DMS53 (cell line): ENCODE measurements at regions not wholly inside any gene's neighbourhood (a gene's known extent, or its start where the extent isn't known, plus 50 kb on each side); places are given as distances from the start of the nearest gene placed in this dataset.
"Not testable (repeated sequence)": the region's sequence is repeated elsewhere in the genome, so short reads cannot be mapped to it uniquely, and the experiment has no call there.

Source experiments
- DNase-seq: peaks from one replicate; lab custom pipeline; 2025; lab: John Stamatoyannopoulos, UW

DNA sequence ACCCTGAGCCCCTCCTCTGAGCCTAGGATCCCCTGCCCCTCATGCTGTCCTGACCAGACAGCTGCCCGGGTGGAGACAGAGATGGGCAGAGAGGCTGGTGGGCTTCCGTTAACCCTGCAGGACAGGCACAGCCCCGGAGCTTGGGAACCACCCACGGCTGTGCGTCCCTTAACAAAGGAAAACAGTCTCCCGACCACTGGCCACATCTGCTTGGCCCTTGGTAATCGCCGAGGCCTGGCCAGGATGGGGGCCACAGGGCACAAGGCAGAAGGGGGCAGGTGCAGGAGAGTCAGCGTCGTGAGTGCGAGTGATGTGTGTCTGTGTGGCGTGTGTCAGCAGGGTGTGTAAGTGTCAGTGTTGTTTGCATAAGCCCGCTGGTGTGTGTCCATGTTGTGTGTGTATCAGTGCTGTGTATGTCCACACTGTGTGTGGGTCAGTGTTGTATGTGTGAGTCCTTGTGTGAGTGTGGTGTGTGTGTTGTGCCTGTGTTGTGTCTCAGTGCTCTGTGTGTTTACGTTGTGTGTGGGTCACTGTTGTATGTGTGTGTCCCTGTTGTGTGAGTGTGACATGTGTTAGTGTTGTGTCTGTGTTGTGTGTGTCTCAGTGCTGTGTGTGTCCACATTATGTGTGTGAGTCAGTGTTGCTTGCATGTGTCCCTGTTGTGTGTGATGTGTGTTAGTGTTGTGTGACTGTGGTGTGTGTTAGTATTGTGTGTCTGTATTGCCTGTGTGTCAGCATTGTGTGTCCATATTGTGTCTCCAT is 369.5 kb downstream of the BRD1 start:
- DNase-seq: no peak

GRCh38 chr22:49457146-49457545 is 370.5 kb downstream of the BRD1 start:
- DNase-seq: no peak

DNA sequence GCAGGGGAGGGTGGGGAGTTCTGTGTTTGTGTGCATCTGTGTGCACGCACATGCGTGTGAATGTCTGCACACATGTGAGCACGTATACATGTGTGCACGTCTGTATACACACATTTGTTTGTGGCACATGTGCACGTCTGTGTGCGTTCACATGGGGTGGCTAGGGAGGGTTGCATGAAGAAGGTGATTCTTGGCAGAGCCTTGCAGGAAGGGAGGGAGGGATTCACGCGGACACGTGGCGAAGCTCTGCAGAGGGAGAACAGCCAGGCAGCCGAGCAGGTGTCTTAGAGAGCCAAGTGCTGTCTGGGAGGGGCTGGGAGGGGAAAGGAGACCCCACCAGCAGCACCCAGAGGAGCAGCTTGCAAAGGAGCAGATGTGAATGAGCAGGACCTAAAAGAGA is 372.1 kb downstream of the BRD1 start:
- no peak for DNase-seq

DNA sequence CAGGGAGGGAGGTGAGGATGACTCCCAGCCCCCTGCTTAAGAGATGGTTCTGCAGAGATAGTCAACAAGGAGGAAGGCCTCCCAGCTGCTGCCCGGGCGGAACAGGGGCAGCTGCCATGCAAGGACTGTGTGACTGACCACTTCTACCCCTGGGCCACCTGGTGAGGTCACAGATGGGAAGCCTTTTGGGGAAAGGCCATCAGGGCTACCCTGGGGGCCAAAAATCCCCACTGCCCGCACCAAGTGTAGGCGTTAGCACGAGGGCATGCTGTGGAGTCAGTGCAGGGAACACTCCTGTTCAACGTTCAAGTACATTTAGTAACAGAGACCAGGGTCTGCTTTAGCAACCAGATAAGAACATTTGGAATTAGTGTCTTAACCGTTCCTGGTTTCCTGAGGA is 372.9 kb downstream of the BRD1 start:
- no peak for DNase-seq

DNA sequence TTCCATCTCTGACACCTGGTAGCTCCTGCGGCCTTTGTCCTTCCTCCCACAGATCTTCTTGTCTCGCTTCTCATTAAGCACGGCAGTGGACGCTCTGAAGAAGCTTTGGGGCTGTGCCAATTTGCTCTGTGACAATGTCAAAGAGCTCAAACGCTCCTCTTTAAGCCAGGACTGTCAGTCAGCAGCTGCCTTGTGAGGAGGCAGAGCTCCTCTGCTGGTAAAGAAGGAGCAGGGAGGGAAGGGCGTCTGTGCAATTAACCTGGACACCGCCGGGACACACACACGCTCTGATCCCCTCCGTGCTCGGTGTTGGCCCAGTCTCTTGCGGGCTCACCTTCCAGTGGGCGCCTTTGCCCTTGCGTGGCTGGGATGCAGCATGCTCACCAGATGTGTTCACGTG is 373.9 kb downstream of the BRD1 start:
- no peak for DNase-seq

DNA sequence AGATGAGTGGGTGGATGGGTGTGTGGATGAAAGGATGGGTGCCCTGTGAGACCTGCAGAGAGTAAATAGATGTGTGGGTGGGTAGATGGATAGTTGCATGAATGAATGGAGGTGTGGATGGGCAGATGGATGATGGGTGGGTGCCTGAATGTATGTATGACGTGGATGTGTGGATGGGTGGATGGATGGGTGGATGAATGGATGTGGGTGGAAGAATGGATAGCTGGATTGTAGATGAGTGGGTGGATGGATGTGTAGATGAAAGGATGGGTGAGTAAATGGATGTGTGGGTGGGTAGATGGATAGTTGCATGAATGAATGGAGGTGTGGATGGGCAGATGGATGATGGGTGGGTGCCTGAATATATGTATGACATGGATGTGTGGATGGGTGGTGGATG is 374.7 kb downstream of the BRD1 start:
- not testable (repeated sequence) for DNase-seq

GRCh38 chr22:49452362-49452946 is 375.2 kb downstream of the BRD1 start:
- DNase-seq: no peak

DNA sequence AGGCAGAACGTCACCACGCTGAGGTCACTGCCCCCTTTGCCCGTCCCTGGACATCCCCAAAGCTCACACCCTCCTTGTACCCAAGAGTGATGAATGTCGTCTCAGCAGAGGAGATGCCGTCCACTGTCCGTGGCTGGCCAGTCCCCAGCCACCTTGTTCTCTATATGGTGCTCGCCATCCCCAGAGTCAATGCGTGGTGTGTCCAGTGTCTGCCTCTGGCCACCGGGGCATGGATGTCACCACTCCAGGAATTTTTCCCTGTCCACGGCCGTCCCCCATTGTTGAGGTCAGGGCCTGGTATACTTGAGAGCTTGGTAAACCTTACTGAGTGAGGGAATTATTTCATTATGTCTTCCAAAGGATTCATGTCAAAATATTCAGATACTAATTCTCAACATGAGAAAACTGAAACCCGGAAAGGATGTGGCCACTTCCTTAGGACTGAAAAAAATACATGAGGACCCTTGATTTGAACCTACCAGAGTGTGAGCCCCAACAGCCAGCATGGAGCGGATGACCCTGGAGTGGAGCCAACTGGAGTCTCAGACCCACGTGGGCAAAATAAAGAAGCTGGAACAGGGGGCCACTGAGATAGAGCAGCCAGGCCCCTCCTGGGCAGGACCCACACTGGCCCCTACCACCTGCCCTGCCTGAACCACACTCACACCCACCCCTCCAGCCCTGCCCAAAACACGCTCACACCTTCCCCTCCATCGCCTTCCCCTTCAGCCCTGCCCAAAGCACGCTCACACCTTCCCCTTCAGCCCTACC is 376.4 kb downstream of the BRD1 start:
- DNase-seq: no peak

- no peak for DNase-seq
These were observed 377.2 kb downstream of the BRD1 start for GRCh38 chr22:49450498-49450897.

GRCh38 chr22:49449811-49450446 is 377.7 kb downstream of the BRD1 start:
- DNase-seq: no peak

GRCh38 chr22:49449377-49449776 is 378.3 kb downstream of the BRD1 start:
- DNase-seq: no peak

GRCh38 chr22:49448526-49448925 is 379.1 kb downstream of the BRD1 start:
- no peak for DNase-seq

DNA sequence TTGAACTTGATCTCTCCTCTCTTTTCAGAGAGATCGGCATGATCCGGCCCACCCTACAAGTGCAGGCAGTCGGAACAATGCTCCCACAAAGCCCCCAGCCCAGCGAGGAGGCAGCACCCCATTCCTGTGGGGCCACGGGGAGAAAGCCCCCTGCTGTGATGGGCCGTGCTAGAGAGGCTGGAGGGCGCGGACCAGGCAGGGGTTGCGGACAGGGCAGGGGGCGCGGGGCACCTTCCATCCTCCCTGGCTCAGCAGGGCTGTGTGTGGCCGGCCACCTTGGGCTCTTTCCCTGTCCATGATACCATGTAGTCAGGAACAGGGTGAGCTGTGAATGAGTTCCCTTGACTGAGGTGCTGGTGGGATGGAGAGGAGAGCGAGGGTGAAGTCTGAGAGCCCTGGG is 379.8 kb downstream of the BRD1 start:
- DNase-seq: no peak

DNA sequence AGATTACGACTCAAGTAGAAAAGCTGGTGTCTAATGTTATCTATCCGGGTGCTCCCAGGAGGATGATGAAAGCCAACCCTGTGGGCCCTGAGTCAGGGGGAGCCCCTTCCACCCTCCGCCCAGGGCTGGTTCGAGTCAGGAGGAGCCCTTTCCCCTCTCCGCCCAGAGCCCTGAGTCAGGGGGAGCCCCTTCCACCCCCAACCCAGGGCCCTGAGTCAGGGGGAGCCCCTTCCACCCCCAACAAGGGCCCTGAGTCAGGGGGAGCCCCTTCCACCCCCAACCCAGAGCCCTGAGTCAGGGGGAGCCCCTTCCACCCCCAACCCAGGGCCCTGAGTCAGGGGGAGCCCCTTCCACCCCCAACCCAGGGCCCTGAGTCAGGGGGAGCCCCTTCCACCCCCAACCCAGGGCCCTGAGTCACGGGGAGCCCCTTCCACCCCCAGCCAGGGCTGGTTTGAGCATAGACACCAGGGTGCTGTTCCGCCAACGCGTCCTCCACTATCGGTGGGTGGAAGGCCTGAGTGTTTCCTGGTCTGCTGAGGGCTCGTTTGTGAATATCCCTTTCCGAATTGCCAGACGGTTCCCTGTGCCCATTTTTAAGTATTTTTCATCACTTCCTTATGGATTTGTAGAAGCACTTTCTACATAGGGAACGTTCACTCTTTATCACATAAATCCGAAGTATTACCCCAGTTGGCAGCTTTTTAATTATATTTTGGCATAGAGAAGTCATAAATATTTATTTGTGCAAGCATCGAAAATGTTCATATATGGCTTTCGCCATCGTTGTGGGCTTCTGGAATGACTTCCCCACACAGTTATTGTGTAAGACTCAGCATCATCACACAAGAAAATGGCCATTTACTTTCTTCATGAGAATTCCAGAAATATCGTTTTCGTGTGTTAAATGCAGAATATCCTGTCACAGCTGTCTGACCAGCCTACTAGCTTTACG is 380.6 kb downstream of the BRD1 start:
- DNase-seq: no peak

DNA sequence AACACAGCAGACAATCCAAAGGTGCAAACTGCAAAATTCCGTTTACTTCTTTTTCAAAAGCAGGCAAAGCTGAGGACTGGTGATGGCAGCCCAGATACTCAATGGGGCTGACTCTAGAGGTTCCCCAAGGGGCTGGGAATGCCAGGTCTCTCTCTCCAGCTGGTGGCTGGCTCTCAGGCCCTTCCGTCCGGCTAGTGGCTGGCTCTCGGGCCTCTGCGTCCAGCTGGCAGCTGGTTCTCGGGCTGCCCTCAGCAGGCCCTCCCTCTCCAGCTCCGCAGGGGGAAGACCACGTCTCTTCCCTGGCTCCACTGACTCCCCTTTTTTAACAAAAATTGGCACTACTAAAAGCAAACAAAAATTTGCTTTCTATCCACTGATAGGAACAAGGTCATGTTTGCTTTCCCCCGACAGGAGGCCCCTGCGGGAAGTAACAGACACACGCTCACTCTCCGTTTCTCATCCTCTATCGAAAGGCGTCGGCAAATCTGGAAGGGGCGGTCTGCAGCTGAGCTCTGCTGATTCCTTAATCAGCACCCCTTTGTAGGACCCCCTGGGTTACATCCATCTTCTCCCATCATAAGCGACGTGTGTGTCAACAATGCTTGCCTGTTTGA is 381.4 kb downstream of the BRD1 start:
- DNase-seq: no peak

GRCh38 chr22:49444781-49445180 is 382.9 kb downstream of the BRD1 start:
- no peak for DNase-seq

GRCh38 chr22:49440931-49441330 is 386.7 kb downstream of the BRD1 start:
- no peak for DNase-seq

DNA sequence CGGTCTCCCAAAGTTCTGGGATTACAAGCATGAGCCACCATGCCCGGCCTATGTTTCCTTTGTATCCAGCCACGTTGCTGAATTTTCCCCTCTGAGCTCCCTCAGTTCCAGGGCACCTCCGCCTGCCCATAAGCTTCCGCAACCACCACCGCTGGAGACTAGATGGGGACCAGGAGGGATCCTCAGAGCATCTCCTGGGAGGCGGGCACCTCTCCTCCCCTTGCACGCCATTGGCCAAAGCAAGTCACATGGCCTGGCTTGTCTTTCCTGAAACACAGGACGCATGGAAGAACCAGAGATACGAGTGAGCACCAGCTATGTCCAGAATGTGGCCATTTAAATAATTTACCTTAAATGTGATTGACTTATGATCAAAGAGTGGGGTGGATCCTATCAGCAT is 388.3 kb downstream of the BRD1 start:
- no peak for DNase-seq

DNA sequence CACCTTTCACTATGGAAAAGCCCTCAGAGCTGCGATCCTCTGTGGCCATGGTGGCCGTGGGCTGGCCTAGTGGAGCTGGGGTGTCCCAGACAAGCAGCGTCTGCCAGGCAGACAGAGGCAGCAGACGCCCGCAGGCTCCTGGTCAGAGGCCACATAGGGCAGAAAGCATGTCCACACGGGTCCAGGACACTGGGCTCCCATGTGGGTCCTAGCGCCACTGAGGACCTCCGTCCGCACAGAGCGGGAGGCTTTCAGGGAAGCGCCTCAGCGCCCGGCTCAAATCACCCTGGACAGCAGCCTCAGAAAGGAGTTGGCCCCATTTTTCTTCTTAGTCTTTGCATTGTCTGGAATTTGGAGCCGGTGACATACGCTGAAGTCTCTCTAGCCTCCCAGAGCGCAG is 389.7 kb downstream of the BRD1 start:
- no peak for DNase-seq

GRCh38 chr22:49437356-49437755 is 390.3 kb downstream of the BRD1 start:
- no peak for DNase-seq

- DNase-seq: no peak
These were observed 391.6 kb downstream of the BRD1 start for GRCh38 chr22:49436056-49436455.
